Spinal cord (tissue), 9 donors: ENCODE measurements at regions not wholly inside any gene's neighbourhood (a gene's known extent, or its start where the extent isn't known, plus 50 kb on each side); places are given as distances from the start of the nearest gene placed in this dataset.
A peak's percentile ranks its signal among the peaks of the same experiment; 100 is the strongest.
"Not testable (repeated sequence)": the region's sequence is repeated elsewhere in the genome, so short reads cannot be mapped to it uniquely, and the experiment has no call there.

ENCODE experiments used
- DNase-seq, 6 donors: peaks; one replicate each; pipeline versions ENCODE4 v3.0.0 to v3.0.0-alpha.2; 2013 to 2015; ENCODE audit warnings: low spot score in 6 of 6, low read depth in 4 of 6
- H3K27ac ChIP-seq: one replicate; pipeline ENCODE4 v1.5.1; 2013; ENCODE audit warnings: low read depth, low read length, control low read depth
- H3K27me3 ChIP-seq: one replicate; pipeline ENCODE4 v1.6.1; 2013; ENCODE audit warnings: low read length; ENCODE audit not compliant: control insufficient read depth, insufficient read depth
- H3K36me3 ChIP-seq: one replicate; pipeline ENCODE4 v1.6.1; 2013; ENCODE audit warnings: low read length; ENCODE audit not compliant: control insufficient read depth, insufficient read depth
- H3K4me1 ChIP-seq: one replicate; pipeline ENCODE4 v1.6.1; 2013; ENCODE audit warnings: low read length; ENCODE audit not compliant: control insufficient read depth, insufficient read depth
- H3K4me3 ChIP-seq: one replicate; pipeline ENCODE4 v1.5.1; 2013; ENCODE audit warnings: low read depth, low read length, control low read depth
- H3K9me3 ChIP-seq: one replicate; pipeline ENCODE4 v1.6.1; 2013; ENCODE audit warnings: low read length; ENCODE audit not compliant: control insufficient read depth, insufficient read depth
- WGBS: methylation state at CpG from one replicate; pipeline ENCODE4 v1.1.5; 2013; ENCODE audit warnings: missing lambda C conversion rate; ENCODE audit not compliant: insufficient coverage; 5-methylcytosine and 5-hydroxymethylcytosine counted together
- donor health status: healthy.

GRCh38 chr7:6924523-6924922, 98.4 kb upstream of the CCZ1B start:
- DNase-seq: not testable (repeated sequence)

GRCh38 chr7:6926193-6927174, 100.4 kb upstream of the CCZ1B start:
- not testable (repeated sequence) for H3K4me3 ChIP-seq

More at GRCh38 chr7:6924523-6924922, 98.4 kb upstream of the CCZ1B start:
- not testable (repeated sequence) for H3K27me3 ChIP-seq, H3K9me3 ChIP-seq, H3K4me3 ChIP-seq, H3K27ac ChIP-seq, H3K36me3 ChIP-seq, H3K4me1 ChIP-seq
- 95% methylated on average over 7 of the region's 10 CpGs for WGBS

GRCh38 chr7:6927643-6928042, 101.6 kb upstream of the CCZ1B start:
- H3K27ac ChIP-seq, H3K4me3 ChIP-seq, H3K4me1 ChIP-seq, H3K27me3 ChIP-seq, DNase-seq, H3K9me3 ChIP-seq, H3K36me3 ChIP-seq: not testable (repeated sequence)
- WGBS: 100% methylated on average over 2 of the region's 8 CpGs

More at GRCh38 chr7:6926193-6927174, 100.4 kb upstream of the CCZ1B start:
- not testable (repeated sequence) for H3K27me3 ChIP-seq, H3K9me3 ChIP-seq, DNase-seq, H3K4me1 ChIP-seq, H3K36me3 ChIP-seq, H3K27ac ChIP-seq
- 81% methylated on average over 13 of the region's 26 CpGs for WGBS

GRCh38 chr7:6929588-6929987, 103.5 kb upstream of the CCZ1B start:
- not testable (repeated sequence) for H3K4me3 ChIP-seq, H3K27me3 ChIP-seq, H3K27ac ChIP-seq, DNase-seq, H3K9me3 ChIP-seq, H3K4me1 ChIP-seq, H3K36me3 ChIP-seq
- 100% methylated on average over 4 of the region's 7 CpGs for WGBS

GRCh38 chr7:6930081-6930635, 104.1 kb upstream of the CCZ1B start:
- not testable (repeated sequence) for H3K27me3 ChIP-seq, H3K36me3 ChIP-seq, H3K9me3 ChIP-seq, H3K4me1 ChIP-seq, H3K27ac ChIP-seq, H3K4me3 ChIP-seq
- WGBS: 82% methylated on average over 5 of the region's 7 CpGs
- peak in 1 of 6 donors; percentile 3 for DNase-seq

- H3K27ac ChIP-seq, H3K9me3 ChIP-seq, H3K36me3 ChIP-seq, H3K4me1 ChIP-seq, H3K27me3 ChIP-seq, H3K4me3 ChIP-seq: not testable (repeated sequence)
- DNase-seq: peak in 2 of 6 donors; percentile 12 to 23
- WGBS: no CpG with 5 or more reads among the region's 11 CpGs
These were observed 104.7 kb upstream of the CCZ1B start for GRCh38 chr7:6930787-6931186.

- not testable (repeated sequence) for H3K27ac ChIP-seq, H3K9me3 ChIP-seq, H3K27me3 ChIP-seq, H3K4me3 ChIP-seq, H3K4me1 ChIP-seq, DNase-seq, H3K36me3 ChIP-seq
- WGBS: 92% methylated on average over 1 of the region's 7 CpGs
These were observed 105.4 kb upstream of the CCZ1B start for GRCh38 chr7:6931456-6931855.

- WGBS: 96% methylated on average over 12 of the region's 17 CpGs
- H3K27me3 ChIP-seq, H3K27ac ChIP-seq, H3K4me3 ChIP-seq, H3K4me1 ChIP-seq, DNase-seq, H3K9me3 ChIP-seq, H3K36me3 ChIP-seq: not testable (repeated sequence)
These were observed 108.0 kb upstream of the CCZ1B start for GRCh38 chr7:6933954-6934632.

- no peaks in the 10 kb centered on the region for H3K9me3 ChIP-seq
- H3K4me3 ChIP-seq: no peak overlapping the region
- no peak overlapping the region for H3K27ac ChIP-seq
- no peak for DNase-seq
- no peaks in the 10 kb centered on the region for H3K27me3 ChIP-seq
- WGBS: 88% methylated on average over 15 of the region's 21 CpGs
- H3K4me1 ChIP-seq: peaks cover 5% of the 10 kb centered on the region
- no peaks in the 10 kb centered on the region for H3K36me3 ChIP-seq
These were observed 108.9 kb upstream of the CCZ1B start for GRCh38 chr7:6934981-6935380.
